HFFc6 (cell line): ENCODE measurements at regions not wholly inside any gene's neighbourhood (a gene's known extent, or its start where the extent isn't known, plus 50 kb on each side); places are given as distances from the start of the nearest gene placed in this dataset.

Source experiments
- DNase-seq: peaks from one replicate; pipeline ENCODE4 v3.0.0-alpha.2; 2018
- H3K27ac Mint-ChIP-seq: 2 replicates; pipeline ENCODE4 v1.8.0; 2020; ENCODE audit warnings: mild to moderate bottlenecking, mixed read lengths
- H3K27me3 Mint-ChIP-seq: 2 replicates; pipeline ENCODE4 v1.8.0; 2021; ENCODE audit warnings: mild to moderate bottlenecking, moderate library complexity, mixed read lengths; ENCODE audit not compliant: insufficient read depth
- H3K36me3 Mint-ChIP-seq: 2 replicates; pipeline ENCODE4 v1.8.0; 2021; ENCODE audit warnings: low read depth, mixed read lengths
- H3K4me1 Mint-ChIP-seq: 2 replicates; pipeline ENCODE4 v1.8.0; 2020; ENCODE audit warnings: low read depth, mixed read lengths
- H3K4me3 Mint-ChIP-seq: 2 replicates; pipeline ENCODE4 v1.8.0; 2020; ENCODE audit warnings: mild to moderate bottlenecking, moderate library complexity, mixed read lengths
- H3K9me3 Mint-ChIP-seq: 2 replicates; pipeline ENCODE4 v1.8.0; 2020; ENCODE audit warnings: mild to moderate bottlenecking, mixed read lengths
- CTCF ChIP-seq: fragments of 200-600 bp; sonication (generic); IDR thresholded peaks from 2 replicates; pipeline ENCODE4 v1.5.0; 2021; ENCODE audit warnings: antibody characterized with exemption, mild to moderate bottlenecking

- no peak overlapping the region for H3K27ac Mint-ChIP-seq
- H3K27me3 Mint-ChIP-seq: peaks cover 5% of the 10 kb centered on the region
- H3K36me3 Mint-ChIP-seq: no peaks in the 10 kb centered on the region
- H3K4me1 Mint-ChIP-seq: peaks cover 36% of the 10 kb centered on the region
- H3K9me3 Mint-ChIP-seq: no peaks in the 10 kb centered on the region
- no peak for DNase-seq
- no peak overlapping the region for H3K4me3 Mint-ChIP-seq
- TF ChIP-seq CTCF: no peak
Measured at GRCh38 chr6:118744261-118744941, 93.0 kb upstream of the CEP85L start.

- Mint-ChIP-seq H3K9me3 (no peaks in the 10 kb centered on the region), H3K27ac (no peak overlapping the region), H3K27me3 (peaks cover 8% of the 10 kb centered on the region), H3K4me1 (peaks cover 30% of the 10 kb centered on the region), H3K36me3 (no peaks in the 10 kb centered on the region), H3K4me3 (no peak overlapping the region)
- no peak for TF ChIP-seq CTCF
- DNase-seq: no peak
Measured at GRCh38 chr6:118743746-118744145, 92.4 kb upstream of the CEP85L start.

GRCh38 chr6:118740372-118740771 lies 89.0 kb upstream of the CEP85L start:
- H3K4me3 Mint-ChIP-seq: no peak overlapping the region
- DNase-seq: peak; percentile 26
- TF ChIP-seq CTCF: no peak
- H3K27ac Mint-ChIP-seq: no peak overlapping the region
- H3K4me1 Mint-ChIP-seq: peaks cover 22% of the 10 kb centered on the region
- no peaks in the 10 kb centered on the region for H3K9me3 Mint-ChIP-seq
- H3K27me3 Mint-ChIP-seq: peaks cover 11% of the 10 kb centered on the region
- H3K36me3 Mint-ChIP-seq: no peaks in the 10 kb centered on the region

- no peaks in the 10 kb centered on the region for H3K36me3 Mint-ChIP-seq
- no peak for TF ChIP-seq CTCF
- peaks cover 22% of the 10 kb centered on the region for H3K4me1 Mint-ChIP-seq
- no peak overlapping the region for H3K27ac Mint-ChIP-seq
- no peak overlapping the region for H3K4me3 Mint-ChIP-seq
- no peak for DNase-seq
- H3K9me3 Mint-ChIP-seq: no peaks in the 10 kb centered on the region
- peaks cover 10% of the 10 kb centered on the region for H3K27me3 Mint-ChIP-seq
Measured at GRCh38 chr6:118739696-118740353, 88.4 kb upstream of the CEP85L start.

GRCh38 chr6:118736440-118736839 lies 85.0 kb upstream of the CEP85L start:
- peaks cover 9% of the 10 kb centered on the region for H3K4me1 Mint-ChIP-seq
- no peak for TF ChIP-seq CTCF
- H3K36me3 Mint-ChIP-seq: no peaks in the 10 kb centered on the region
- no peak for DNase-seq
- H3K27me3 Mint-ChIP-seq: peaks cover 12% of the 10 kb centered on the region
- no peak overlapping the region for H3K4me3 Mint-ChIP-seq
- H3K9me3 Mint-ChIP-seq: no peaks in the 10 kb centered on the region
- H3K27ac Mint-ChIP-seq: no peak overlapping the region
